H1 (cell line): ENCODE measurements at regions not wholly inside any gene's neighbourhood (a gene's known extent, or its start where the extent isn't known, plus 50 kb on each side); places are given as distances from the start of the nearest gene placed in this dataset.

Experiments used
- CTCF ChIA-PET: fragments of 300-600 bp; sonication (Branson Sonifier 250); formaldehyde crosslinking; loops from one replicate; lab custom pipeline; 2021; ENCODE audit not compliant: partially characterized antibody; lab: Charles Lee
- POLR2A ChIA-PET: fragments of 300-600 bp; sonication (Branson Sonifier 250); formaldehyde crosslinking; loops from one replicate; lab custom pipeline; 2021; ENCODE audit warnings: inconsistent platforms; ENCODE audit not compliant: partially characterized antibody; lab: Charles Lee
- DNase-seq, 2 experiments: peaks; one replicate each; pipeline versions ENCODE4 v3.0.0 to v3.0.0-alpha.2; 2010 to 2022; ENCODE audit warnings: low spot score in 2 of 2, low read depth in 1 of 2, mixed read lengths in 1 of 2
- FAIRE-seq: peaks from 2 replicates; lab custom pipeline; 2011; peaks lifted over from hg19 to GRCh38; lab: Jason Lieb, UNC
- H2AFZ ChIP-seq: 2 replicates; pipeline ENCODE4 v1.8.1; 2012; ENCODE audit warnings: low read length, inconsistent platforms
- H2AK5ac ChIP-seq: 2 replicates; pipeline ENCODE4 v1.6.1; 2013; ENCODE audit warnings: low read depth, low read length
- H2BK120ac ChIP-seq: replicated peaks from 2 replicates; pipeline ENCODE3; 2013; ENCODE audit warnings: low read depth, low read length, inconsistent platforms
- H2BK12ac ChIP-seq: 2 replicates; pipeline ENCODE4 v1.6.1; 2013; ENCODE audit warnings: low read depth, low read length
- H2BK15ac ChIP-seq: 2 replicates; pipeline ENCODE4 v1.6.1; 2013; ENCODE audit warnings: low read length
- H2BK20ac ChIP-seq: 2 replicates; pipeline ENCODE4 v1.6.1; 2013; ENCODE audit warnings: low read length
- H2BK5ac ChIP-seq: 2 replicates; pipeline ENCODE4 v1.6.1; 2013; ENCODE audit warnings: low read depth, low read length
- H3K14ac ChIP-seq: 2 replicates; pipeline ENCODE4 v1.6.1; 2013; ENCODE audit warnings: inconsistent platforms; ENCODE audit not compliant: insufficient read length
- H3K18ac ChIP-seq: 2 replicates; pipeline ENCODE4 v1.6.1; 2013; ENCODE audit warnings: low read length; ENCODE audit errors: extremely low read depth
- H3K23ac ChIP-seq: 2 replicates; pipeline ENCODE4 v1.6.1; 2013; ENCODE audit warnings: inconsistent platforms; ENCODE audit not compliant: insufficient read length
- H3K23me2 ChIP-seq: 2 replicates; pipeline ENCODE4 v1.6.1; 2013; ENCODE audit warnings: low read depth, low read length
- H3K27ac ChIP-seq: 2 replicates; pipeline ENCODE4 v1.6.1; 2011; ENCODE audit warnings: low read depth, low read length, inconsistent platforms
- H3K27me3 ChIP-seq, 4 experiments: replicated peaks in 1 of 4; 1 replicate in 1 of 4; 2 replicates in 3 of 4; pipeline versions ENCODE4 v1.6.1 to v1.8.1; 2011 to 2013; ENCODE audit warnings: low read length in 3 of 4, mild to moderate bottlenecking in 3 of 4, inconsistent platforms in 2 of 4, mixed read lengths in 2 of 4, moderate library complexity in 1 of 4; ENCODE audit not compliant: control insufficient read depth in 3 of 4, insufficient read depth in 3 of 4; ENCODE audit errors: extremely low read depth in 1 of 4
- H3K36me3 ChIP-seq, 4 experiments: 2 replicates each; pipeline versions ENCODE4 v1.6.1 to v1.8.1; 2011 to 2013; ENCODE audit warnings: mild to moderate bottlenecking in 4 of 4, low read length in 3 of 4, moderate library complexity in 2 of 4, control low read depth in 1 of 4, inconsistent platforms in 1 of 4; ENCODE audit not compliant: insufficient read depth in 4 of 4, control insufficient read depth in 2 of 4
- H3K4ac ChIP-seq: replicated peaks from 2 replicates; pipeline ENCODE3; 2013; ENCODE audit warnings: low read length, low read depth, mixed read lengths, inconsistent platforms; ENCODE audit not compliant: insufficient read length
- H3K4me1 ChIP-seq, 4 experiments: replicated peaks in 1 of 4; 1 replicate in 1 of 4; 2 replicates in 3 of 4; pipeline versions ENCODE4 v1.6.1 to v1.8.1; 2011 to 2013; ENCODE audit warnings: low read length in 3 of 4, inconsistent platforms in 2 of 4, mixed read lengths in 1 of 4; ENCODE audit not compliant: insufficient read depth in 4 of 4, control insufficient read depth in 3 of 4
- H3K4me2 ChIP-seq, 2 experiments: 2 replicates each; pipeline versions ENCODE4 v1.6.1 to v1.8.1; 2011 to 2013; ENCODE audit warnings: low read depth in 2 of 2, low read length in 2 of 2, control low read depth in 1 of 2, inconsistent platforms in 1 of 2, mild to moderate bottlenecking in 1 of 2; ENCODE audit not compliant: insufficient read depth in 1 of 2
- H3K4me3 ChIP-seq, 4 experiments: fragments of 200-600, 300-600 bp in 1 of 4; sonication (generic), shearing (Covaris generic), sonication (Bioruptor Twin) in 1 of 4; 2 replicates each; pipeline versions ENCODE4 v1.5.1 to v1.8.1; 2011 to 2016; ENCODE audit warnings: low read length in 4 of 4, low read depth in 3 of 4, control low read depth in 2 of 4, inconsistent platforms in 2 of 4, mild to moderate bottlenecking in 2 of 4, mixed read lengths in 1 of 4, moderate library complexity in 1 of 4; ENCODE audit not compliant: insufficient read depth in 2 of 4; ENCODE audit errors: extremely low read depth in 1 of 4
- H3K56ac ChIP-seq: replicated peaks from 2 replicates; pipeline ENCODE3; 2013; ENCODE audit warnings: low read depth, mild to moderate bottlenecking, mixed read lengths, low read length, inconsistent platforms; ENCODE audit not compliant: insufficient read length
- H3K79me1 ChIP-seq: 2 replicates; pipeline ENCODE4 v1.6.1; 2013; ENCODE audit warnings: low read depth, low read length, control low read depth
- H3K79me2 ChIP-seq, 2 experiments: 2 replicates each; pipeline versions ENCODE4 v1.6.1 to v1.8.1; 2012 to 2013; ENCODE audit warnings: low read length in 2 of 2, mild to moderate bottlenecking in 2 of 2, inconsistent platforms in 1 of 2; ENCODE audit not compliant: insufficient read depth in 2 of 2, control insufficient read depth in 1 of 2
- H3K9ac ChIP-seq, 4 experiments: replicated peaks in 1 of 4; 1 replicate in 1 of 4; 2 replicates in 3 of 4; pipeline versions ENCODE4 v1.6.1 to v1.8.1; 2011 to 2013; ENCODE audit warnings: low read depth in 3 of 4, low read length in 3 of 4, control low read depth in 2 of 4, mild to moderate bottlenecking in 2 of 4, moderate library complexity in 2 of 4, inconsistent platforms in 1 of 4; ENCODE audit errors: extremely low read depth in 1 of 4
- H3K9me3 ChIP-seq, 2 experiments: 2 replicates each; pipeline versions ENCODE4 v1.6.1 to v1.8.1; 2012 to 2013; ENCODE audit warnings: mild to moderate bottlenecking in 2 of 2, moderate library complexity in 2 of 2, control low read depth in 1 of 2, inconsistent platforms in 1 of 2, low read depth in 1 of 2, low read length in 1 of 2, mixed read lengths in 1 of 2; ENCODE audit not compliant: insufficient read depth in 2 of 2
- H4K20me1 ChIP-seq, 2 experiments: replicated peaks in 1 of 2; 2 replicates each; pipeline versions ENCODE3 to v1.8.1; 2011 to 2013; ENCODE audit warnings: inconsistent platforms in 2 of 2, low read length in 2 of 2, mild to moderate bottlenecking in 1 of 2; ENCODE audit not compliant: insufficient read depth in 2 of 2, control insufficient read depth in 1 of 2
- H4K5ac ChIP-seq: 2 replicates; pipeline ENCODE4 v1.6.1; 2013; ENCODE audit warnings: low read length, low read depth, mixed read lengths, inconsistent platforms; ENCODE audit not compliant: insufficient read length
- H4K8ac ChIP-seq: 2 replicates; pipeline ENCODE4 v1.8.0; 2013; ENCODE audit warnings: mild to moderate bottlenecking, moderate library complexity, low read length, inconsistent platforms; ENCODE audit not compliant: insufficient read depth; ENCODE audit errors: extremely low read depth
- H4K91ac ChIP-seq: replicated peaks from 2 replicates; pipeline ENCODE3; 2013; ENCODE audit warnings: low read length, mixed read lengths, inconsistent platforms; ENCODE audit not compliant: insufficient read length
- CBX5 ChIP-seq: fragments of 300-800, 300-1000 bp; sonication (generic); IDR thresholded peaks from 2 replicates; pipeline ENCODE4 v1.7.1; 2016; ENCODE audit warnings: antibody characterized with exemption, low read length, low read depth
- CEBPB ChIP-seq: IDR thresholded peaks from 2 replicates; pipeline ENCODE4 v1.6.1; 2012; ENCODE audit warnings: low read depth, low read length
- EGR1 ChIP-seq: IDR thresholded peaks from 2 replicates; pipeline ENCODE4 v1.6.1; 2011; ENCODE audit warnings: low read depth, low read length, borderline replicate concordance
- EP300 ChIP-seq, 2 experiments: IDR thresholded peaks; 1 replicate in 1 of 2; 2 replicates in 1 of 2; pipeline ENCODE4 v1.6.1; 2011 to 2012; ENCODE audit warnings: low read depth in 2 of 2, low read length in 2 of 2, mild to moderate bottlenecking in 2 of 2, borderline replicate concordance in 1 of 2, inconsistent platforms in 1 of 2, moderate library complexity in 1 of 2
- GTF2F1 ChIP-seq: IDR thresholded peaks from 2 replicates; pipeline ENCODE4 v1.6.1; 2012; ENCODE audit warnings: low read depth, low read length, improper control_type of control experiment, borderline replicate concordance
- HDAC2 ChIP-seq, 2 experiments: fragments of 300-600 bp in 1 of 2; sonication (generic) in 1 of 2; IDR thresholded peaks; 2 replicates each; pipeline ENCODE4 v1.6.1; 2011 to 2012; ENCODE audit warnings: low read depth in 2 of 2, low read length in 2 of 2, mild to moderate bottlenecking in 2 of 2, moderate library complexity in 2 of 2, borderline replicate concordance in 1 of 2, inconsistent platforms in 1 of 2
- JUN ChIP-seq: IDR thresholded peaks from 2 replicates; pipeline ENCODE4 v1.6.1; 2011; ENCODE audit warnings: low read depth, mild to moderate bottlenecking, improper control_type of control experiment, low read length
- KDM1A ChIP-seq: fragments of 200-600, 300-600 bp; sonication (generic); IDR thresholded peaks from 2 replicates; pipeline ENCODE4 v1.7.1; 2016; ENCODE audit warnings: mild to moderate bottlenecking, low read length, borderline replicate concordance
- POLR2AphosphoS5 ChIP-seq: IDR thresholded peaks from 2 replicates; pipeline ENCODE4 v1.6.1; 2011; ENCODE audit warnings: low read depth, low read length
- RBBP5 ChIP-seq: IDR thresholded peaks from 2 replicates; pipeline ENCODE4 v1.7.1; 2012; ENCODE audit warnings: low read depth, mild to moderate bottlenecking, inconsistent platforms, low read length, moderate library complexity, borderline replicate concordance
- SIN3A ChIP-seq, 2 experiments: IDR thresholded peaks in 1 of 2; conservative IDR thresholded peaks in 1 of 2; 2 replicates each; pipeline ENCODE4 v1.6.1; 2011 to 2012; ENCODE audit warnings: low read length in 2 of 2, improper control_type of control experiment in 1 of 2, low read depth in 1 of 2, mild to moderate bottlenecking in 1 of 2
- SRF ChIP-seq: IDR thresholded peaks from 2 replicates; pipeline ENCODE4 v1.6.1; 2011; ENCODE audit warnings: mild to moderate bottlenecking, low read depth, low read length, moderate library complexity
- TBP ChIP-seq: IDR thresholded peaks from 2 replicates; pipeline ENCODE4 v1.6.1; 2011; ENCODE audit warnings: low read depth, low read length, improper control_type of control experiment
- ZNF274 ChIP-seq: IDR thresholded peaks from 2 replicates; pipeline ENCODE4 v1.7.0; 2012; ENCODE audit warnings: low read length, borderline replicate concordance; ENCODE audit errors: extremely low read depth
- WGBS, 2 experiments: shearing (Covaris generic) in 1 of 2; methylation state at CpG; one replicate each; pipeline versions ENCODE4 v1.1.6 to v1.1.7; 2013 to 2015; ENCODE audit warnings: low lambda C conversion rate in 2 of 2, mixed read lengths in 2 of 2, inconsistent platforms in 1 of 2, low coverage in 1 of 2, missing lambda C conversion rate in 1 of 2; ENCODE audit not compliant: insufficient replicate concordance in 2 of 2, insufficient coverage in 1 of 2, insufficient read length in 1 of 2; ENCODE audit errors: extremely low coverage in 1 of 2, missing lambda C conversion rate in 1 of 2; 5-methylcytosine and 5-hydroxymethylcytosine counted together

GRCh38 chr18:55084550-55084949, 125.3 kb upstream of the CCDC68 start:
- no peaks in the 10 kb centered on the region for H3K4me1 ChIP-seq
- H3K23ac ChIP-seq, result no peak overlapping the region
- no peaks in the 10 kb centered on the region for H4K20me1 ChIP-seq
- H4K5ac ChIP-seq, result no peak overlapping the region
- H3K27me3 ChIP-seq, result no peaks in the 10 kb centered on the region
- no peak overlapping the region for H3K4ac ChIP-seq
- no peak overlapping the region for H4K91ac ChIP-seq
- no peaks in the 10 kb centered on the region for H3K79me1 ChIP-seq
- H2BK120ac ChIP-seq, result no peak overlapping the region
- no peak overlapping the region for H2AK5ac ChIP-seq
- DNase-seq (no peak), FAIRE-seq (no peak)
- H3K36me3 ChIP-seq, result no peaks in the 10 kb centered on the region
- no peaks in the 10 kb centered on the region for H3K79me2 ChIP-seq
- no peak overlapping the region for H3K4me2 ChIP-seq
- H2BK15ac ChIP-seq, result no peak overlapping the region
- H2BK12ac ChIP-seq, result no peak overlapping the region
- no peak overlapping the region for H2AFZ ChIP-seq
- no peak overlapping the region for H3K56ac ChIP-seq
- no peak overlapping the region for H4K8ac ChIP-seq
- POLR2A ChIA-PET, result no interaction called here
- H2BK20ac ChIP-seq, result no peak overlapping the region
- CTCF ChIA-PET, result interaction anchor here (1.4 kb wide), 1 partner anchor 12 kb away, joined by 3 read pairs; no protein-coding TSS in a partner anchor
- no peak overlapping the region for H3K27ac ChIP-seq
- H3K14ac ChIP-seq, result no peak overlapping the region
- H3K18ac ChIP-seq, result no peak overlapping the region
- no peak overlapping the region for H2BK5ac ChIP-seq
- H3K4me3 ChIP-seq, result no peak overlapping the region
- H3K9ac ChIP-seq, result no peak overlapping the region
- no peaks in the 10 kb centered on the region for H3K23me2 ChIP-seq
- no peaks in the 10 kb centered on the region for H3K9me3 ChIP-seq
- 93% methylated on average over 1 of the region's 1 CpG; no CpG with 5 or more reads in 1 of the 2 experiments for WGBS, 2 experiments
- TF ChIP-seq JUN, result no peak
- no peak for TF ChIP-seq KDM1A
- TF ChIP-seq ZNF274, result no peak
- no peak for TF ChIP-seq CEBPB
- no peak for TF ChIP-seq RBBP5
- TF ChIP-seq EP300 (IDR thresholded peaks at IDR 0.05; ENCODE audit: borderline replicate concordance in 1 of 2, low read depth in 2 of 2, low read length in 2 of 2), result no peak
- no peak for TF ChIP-seq SRF
- TF ChIP-seq EGR1, result no peak
- TF ChIP-seq HDAC2 (IDR thresholded peaks at IDR 0.05; ENCODE audit: borderline replicate concordance in 1 of 2, low read depth in 2 of 2, low read length in 2 of 2), result no peak
- TF ChIP-seq TBP, result no peak
- no peak for TF ChIP-seq CBX5
- no peak for TF ChIP-seq GTF2F1
- TF ChIP-seq POLR2AphosphoS5, result no peak
- no peak for TF ChIP-seq SIN3A (conservative IDR thresholded peaks at IDR 0.05 in 1 of 2, IDR thresholded peaks at IDR 0.05 in 1 of 2; ENCODE audit: low read depth in 1 of 2, low read length in 2 of 2)
